ENCODE measurements at regions not wholly inside any gene's neighbourhood (a gene's known extent, or its start where the extent isn't known, plus 50 kb on each side); places are given as distances from the start of the nearest gene placed in this dataset.

DNA sequence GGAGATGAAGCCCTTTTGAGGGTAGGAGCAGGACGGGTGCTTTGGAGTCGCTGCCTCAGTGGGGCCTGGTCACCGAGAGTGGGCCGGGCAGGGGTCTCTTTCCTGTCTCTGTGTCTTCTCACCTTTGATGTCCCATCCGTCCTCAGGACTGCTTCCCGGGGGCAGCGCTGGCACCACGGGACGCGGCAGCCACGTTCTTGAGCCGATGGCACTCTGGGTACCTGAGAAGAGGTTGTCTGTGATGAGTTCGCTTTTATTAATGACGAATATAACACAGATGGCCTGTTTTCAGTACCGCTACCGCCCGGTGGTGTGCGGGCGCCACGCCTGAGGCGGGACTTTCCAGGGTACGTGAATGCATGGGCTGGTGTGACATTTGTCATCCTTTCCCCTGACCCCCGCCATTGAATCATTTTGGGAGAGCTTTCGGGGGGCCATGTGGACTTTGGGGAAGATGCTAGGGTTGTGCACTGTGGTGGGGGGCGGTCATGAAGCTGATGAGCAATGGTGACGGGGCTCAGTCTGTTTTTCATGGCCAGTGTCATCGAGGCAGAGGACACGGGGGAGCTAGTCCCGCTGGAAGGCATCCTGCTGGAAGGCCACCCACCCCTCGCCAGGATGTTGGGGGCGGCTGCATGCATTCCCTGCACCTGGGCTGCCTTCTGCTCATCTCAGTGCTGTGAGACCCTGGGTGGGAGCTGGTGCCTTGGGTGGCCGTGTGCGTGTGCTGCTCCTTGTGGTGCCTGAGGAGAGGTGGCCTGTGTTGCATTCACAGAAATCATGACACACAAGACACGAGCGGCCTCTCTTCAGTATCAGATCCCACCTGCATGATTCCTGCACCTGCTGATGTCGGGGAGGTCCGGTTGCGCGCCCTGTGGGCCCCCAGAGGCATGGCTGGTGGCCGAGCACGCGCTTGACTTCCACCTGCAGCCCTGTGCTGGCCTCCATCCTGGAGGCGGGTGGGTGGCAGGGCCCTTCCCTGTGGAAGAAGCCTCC lies 162.5 kb upstream of the RTL1 start:
- TF ChIP-seq, protein P1, sequence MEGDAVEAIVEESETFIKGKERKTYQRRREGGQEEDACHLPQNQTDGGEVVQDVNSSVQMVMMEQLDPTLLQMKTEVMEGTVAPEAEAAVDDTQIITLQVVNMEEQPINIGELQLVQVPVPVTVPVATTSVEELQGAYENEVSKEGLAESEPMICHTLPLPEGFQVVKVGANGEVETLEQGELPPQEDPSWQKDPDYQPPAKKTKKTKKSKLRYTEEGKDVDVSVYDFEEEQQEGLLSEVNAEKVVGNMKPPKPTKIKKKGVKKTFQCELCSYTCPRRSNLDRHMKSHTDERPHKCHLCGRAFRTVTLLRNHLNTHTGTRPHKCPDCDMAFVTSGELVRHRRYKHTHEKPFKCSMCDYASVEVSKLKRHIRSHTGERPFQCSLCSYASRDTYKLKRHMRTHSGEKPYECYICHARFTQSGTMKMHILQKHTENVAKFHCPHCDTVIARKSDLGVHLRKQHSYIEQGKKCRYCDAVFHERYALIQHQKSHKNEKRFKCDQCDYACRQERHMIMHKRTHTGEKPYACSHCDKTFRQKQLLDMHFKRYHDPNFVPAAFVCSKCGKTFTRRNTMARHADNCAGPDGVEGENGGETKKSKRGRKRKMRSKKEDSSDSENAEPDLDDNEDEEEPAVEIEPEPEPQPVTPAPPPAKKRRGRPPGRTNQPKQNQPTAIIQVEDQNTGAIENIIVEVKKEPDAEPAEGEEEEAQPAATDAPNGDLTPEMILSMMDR (IDR thresholded peaks at IDR 0.05; ENCODE audit: borderline replicate concordance), result no peak
- no peaks in the 10 kb centered on the region for H3K4me1 ChIP-seq
- no peak overlapping the region for H3K4me3 ChIP-seq
- intact Hi-C loops (cut with micrococcal nuclease), result no loop called here
- H3K27ac ChIP-seq (replicated peaks), result no peak overlapping the region
- peaks cover 45% of the 10 kb centered on the region for H3K27me3 ChIP-seq (ENCODE audit: low read depth)
- H3K9me3 ChIP-seq (replicated peaks), result no peaks in the 10 kb centered on the region
- H3K36me3 ChIP-seq, result no peaks in the 10 kb centered on the region
- DNase-seq, result no peak

DNA sequence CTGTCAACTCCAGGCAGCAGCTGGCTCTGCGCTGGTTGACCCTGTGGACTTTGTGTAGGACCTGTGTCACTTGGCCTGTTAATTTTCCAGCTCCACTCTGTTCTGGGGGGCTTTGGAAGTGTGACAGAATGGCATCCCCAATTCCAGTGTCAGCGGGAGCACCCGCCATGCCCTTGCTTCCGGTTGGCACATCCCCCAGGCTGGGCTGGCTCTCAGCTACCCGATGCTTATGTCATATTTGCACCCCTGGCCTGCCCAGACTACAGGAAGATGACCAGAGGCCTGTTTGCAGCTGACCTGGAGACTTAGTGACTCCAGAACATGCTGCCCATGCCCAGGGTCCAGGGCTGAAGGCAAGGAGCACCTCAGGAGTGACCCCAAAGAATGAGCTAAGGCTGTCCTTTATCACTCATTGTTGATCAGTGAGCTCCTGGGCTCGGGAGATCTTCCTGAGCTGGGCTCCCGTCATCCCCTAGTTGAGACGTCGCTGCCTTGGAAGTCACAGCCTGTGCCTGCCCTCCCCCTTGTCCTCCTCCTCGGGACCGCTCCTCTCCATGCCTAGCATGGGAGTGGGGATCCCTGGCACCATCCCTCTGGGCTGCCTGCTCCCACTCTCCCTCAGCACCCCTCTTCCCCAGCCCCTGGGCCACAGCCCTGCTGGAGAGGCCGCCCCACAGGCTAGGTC lies 163.4 kb upstream of the RTL1 start:
- intact Hi-C loops (cut with micrococcal nuclease), result no loop called here
- H3K4me3 ChIP-seq, result no peak overlapping the region
- no peak for DNase-seq

DNA sequence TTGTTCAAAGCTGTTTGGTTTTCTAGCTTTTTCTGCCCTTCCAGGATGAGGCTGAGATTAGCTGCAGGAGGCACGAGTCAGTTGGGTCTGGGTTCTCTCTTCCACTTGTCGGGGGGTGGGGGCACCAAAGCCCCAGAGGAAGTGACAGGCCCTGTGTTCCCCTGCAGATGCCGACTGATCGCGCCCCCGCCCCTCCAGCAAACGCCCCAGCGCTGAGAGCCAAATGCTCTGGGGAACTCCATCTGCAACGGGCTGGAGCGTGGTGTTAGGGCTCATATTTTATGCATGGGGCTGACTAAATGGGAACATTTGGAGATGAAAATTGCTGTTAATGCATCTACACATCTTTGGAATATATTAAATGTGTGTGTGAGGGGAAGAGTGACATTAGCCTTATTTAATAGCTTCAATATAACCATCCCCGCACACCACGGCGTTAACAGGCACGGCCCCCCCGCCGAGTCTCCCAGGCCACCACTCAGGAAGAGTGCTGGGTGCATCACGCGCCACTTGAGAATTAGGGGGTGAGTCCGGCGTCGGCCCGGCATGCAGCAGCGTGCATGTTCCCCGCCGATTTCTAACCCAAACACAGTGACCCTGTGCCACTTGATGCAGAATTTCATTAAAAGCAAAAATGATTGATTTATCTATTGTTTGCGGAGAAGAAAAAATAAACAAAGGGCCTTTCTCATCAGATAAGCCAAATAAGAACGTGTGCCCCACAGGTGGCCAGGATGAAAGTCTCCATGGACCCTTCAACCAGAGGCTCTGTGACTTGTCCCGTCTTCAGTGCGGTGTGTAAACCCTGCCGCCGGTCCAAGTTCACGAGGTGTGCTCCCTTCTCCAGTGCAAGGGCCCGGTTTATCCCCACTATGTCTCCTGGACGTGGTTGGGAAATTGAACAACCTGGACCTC lies 165.0 kb upstream of the RTL1 start:
- intact Hi-C loops (cut with micrococcal nuclease), result no loop called here

More for the DNA sequence above, 163.4 kb upstream of the RTL1 start:
- Histone ChIP-seq H3K9me3 (replicated peaks) (no peaks in the 10 kb centered on the region), H3K4me1 (no peaks in the 10 kb centered on the region), H3K27me3 (ENCODE audit: low read depth) (peaks cover 45% of the 10 kb centered on the region), H3K27ac (replicated peaks) (no peak overlapping the region), H3K36me3 (no peaks in the 10 kb centered on the region)
- TF ChIP-seq, protein P1 (IDR thresholded peaks at IDR 0.05; ENCODE audit: borderline replicate concordance), result no peak

DNA sequence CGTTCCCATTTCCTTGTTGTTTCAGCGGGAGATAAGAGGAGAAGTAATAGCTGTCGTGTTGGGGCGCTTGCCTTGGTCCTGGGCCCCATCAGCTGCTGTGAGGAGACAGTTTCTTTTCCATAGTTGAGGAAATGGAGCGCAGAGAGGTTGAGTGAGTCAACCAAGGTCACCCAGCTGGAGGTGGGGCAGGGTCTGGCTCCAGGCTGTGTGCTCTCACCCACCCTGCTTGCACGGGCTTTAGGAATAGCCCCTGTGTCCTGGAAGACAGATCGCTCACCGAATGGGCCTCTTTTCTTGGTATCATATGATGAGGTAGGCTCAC lies 165.7 kb upstream of the RTL1 start:
- Histone ChIP-seq H3K27me3 (ENCODE audit: low read depth) (peaks cover 61% of the 10 kb centered on the region), H3K4me1 (no peaks in the 10 kb centered on the region), H3K4me3 (no peak overlapping the region), H3K27ac (replicated peaks) (no peak overlapping the region), H3K36me3 (no peaks in the 10 kb centered on the region), H3K9me3 (replicated peaks) (no peaks in the 10 kb centered on the region)
- DNase-seq, result no peak
- TF ChIP-seq, protein P1 (IDR thresholded peaks at IDR 0.05; ENCODE audit: borderline replicate concordance), result no peak
- intact Hi-C loops (cut with micrococcal nuclease), result no loop called here

More for the DNA sequence above, 165.0 kb upstream of the RTL1 start:
- H3K4me1 ChIP-seq, result no peaks in the 10 kb centered on the region
- H3K36me3 ChIP-seq, result no peaks in the 10 kb centered on the region
- no peak overlapping the region for H3K4me3 ChIP-seq
- H3K27ac ChIP-seq (replicated peaks), result no peak overlapping the region
- DNase-seq, result no peak
- TF ChIP-seq, protein P1 (IDR thresholded peaks at IDR 0.05; ENCODE audit: borderline replicate concordance), result no peak
- no peaks in the 10 kb centered on the region for H3K9me3 ChIP-seq (replicated peaks)
- peaks cover 54% of the 10 kb centered on the region for H3K27me3 ChIP-seq (ENCODE audit: low read depth)
